ENCODE measurements at regions not wholly inside any gene's neighbourhood (a gene's known extent, or its start where the extent isn't known, plus 50 kb on each side); places are given as distances from the start of the nearest gene placed in this dataset.

DNA sequence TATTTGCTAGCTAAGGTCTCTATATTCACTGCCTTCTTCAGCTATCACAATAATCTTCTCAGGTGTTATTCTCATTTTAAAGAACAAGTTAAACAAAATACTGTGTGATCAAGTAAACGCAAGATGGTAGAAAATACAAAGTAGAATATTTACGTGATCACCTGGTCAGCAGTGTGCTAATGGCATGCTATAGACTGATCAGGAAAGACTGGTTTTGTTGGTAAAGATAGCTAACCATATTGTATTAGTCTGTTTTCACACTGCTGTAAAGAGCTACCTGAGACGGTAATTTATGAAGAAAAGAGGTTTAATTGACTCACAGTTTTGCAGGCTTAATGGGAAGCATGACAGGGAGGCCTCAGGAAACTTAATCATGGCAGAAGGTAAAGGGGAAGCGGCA lies 50.4 kb downstream of the ZBTB38 start:
- TF ChIP-seq CTCF (IDR thresholded peaks at IDR 0.05; ENCODE audit: control extremely low read depth, extremely low read depth, low read depth, missing control alignments), result no peak
- no peak for DNase-seq (ENCODE audit: extremely low spot score)
- ChIA-PET CTCF (interaction anchor here (0.6 to 2.6 kb wide), 2 partner anchors 14 to 109 kb away, joined by 3 to 10 read pairs; no protein-coding TSS in a partner anchor), POLR2A (no interaction called here)

GRCh38 chr3:141419946-141420345 lies 51.6 kb downstream of the ZBTB38 start:
- no peak for TF ChIP-seq CTCF (IDR thresholded peaks at IDR 0.05; ENCODE audit: control extremely low read depth, extremely low read depth, low read depth, missing control alignments)
- POLR2A ChIA-PET, result no interaction called here
- DNase-seq (ENCODE audit: extremely low spot score), result no peak
- CTCF ChIA-PET, result interaction anchor here (0.9 to 2.6 kb wide), 7 partner anchors 8 to 117 kb away, joined by 3 to 10 read pairs (median 4); no protein-coding TSS in a partner anchor

DNA sequence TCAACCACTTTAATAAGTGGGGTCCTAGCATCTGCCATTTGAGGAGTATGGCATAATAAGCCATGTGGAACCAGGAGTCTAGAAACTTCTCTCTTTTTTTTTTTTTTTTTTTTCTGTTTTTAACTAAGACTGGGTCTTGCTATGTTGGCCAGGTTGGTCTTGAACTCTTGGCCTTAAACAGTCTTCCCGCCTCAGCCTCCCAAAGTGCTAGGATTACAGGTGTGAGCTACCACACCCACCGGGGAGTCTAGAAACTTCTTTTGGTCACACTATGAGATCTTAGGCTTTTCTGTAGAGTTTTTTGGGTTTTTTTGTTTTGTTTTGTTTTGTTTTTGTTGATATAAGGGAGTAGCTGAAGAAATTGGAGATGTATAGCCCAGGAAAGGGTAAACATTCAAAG lies 52.9 kb downstream of the ZBTB38 start:
- ChIA-PET CTCF (interaction anchor here (1.2 to 7.4 kb wide), 6 partner anchors 11 to 133 kb away, joined by 3 to 37 read pairs (median 3); no protein-coding TSS in a partner anchor), POLR2A (no interaction called here)

GRCh38 chr3:141421639-141422319 lies 53.5 kb downstream of the ZBTB38 start:
- ChIA-PET CTCF (interaction anchor here (1.2 to 7.4 kb wide), 7 partner anchors 10 to 132 kb away, joined by 3 to 65 read pairs (median 3); no protein-coding TSS in a partner anchor), POLR2A (no interaction called here)
- no peak for TF ChIP-seq CTCF (IDR thresholded peaks at IDR 0.05; ENCODE audit: control extremely low read depth, extremely low read depth, low read depth, missing control alignments)
- no peak for DNase-seq (ENCODE audit: extremely low spot score)

More for the DNA sequence above, 52.9 kb downstream of the ZBTB38 start:
- no peak for DNase-seq (ENCODE audit: extremely low spot score)
- TF ChIP-seq CTCF (IDR thresholded peaks at IDR 0.05; ENCODE audit: control extremely low read depth, extremely low read depth, low read depth, missing control alignments), result no peak

- ChIA-PET CTCF (interaction anchor here (0.6 to 7.4 kb wide), 10 partner anchors 8 to 120 kb away, joined by 3 to 65 read pairs (median 4); no protein-coding TSS in a partner anchor), POLR2A (no interaction called here)
These were observed 54.8 kb downstream of the ZBTB38 start for GRCh38 chr3:141422961-141423582.

More at GRCh38 chr3:141422961-141423582, 54.8 kb downstream of the ZBTB38 start:
- TF ChIP-seq CTCF (IDR thresholded peaks at IDR 0.05; ENCODE audit: control extremely low read depth, extremely low read depth, low read depth, missing control alignments), result no peak
- DNase-seq (ENCODE audit: extremely low spot score), result no peak
